Body of pancreas (tissue), 4 donors: ENCODE measurements at regions not wholly inside any gene's neighbourhood (a gene's known extent, or its start where the extent isn't known, plus 50 kb on each side); places are given as distances from the start of the nearest gene placed in this dataset.

Experiments
- ATAC-seq: fragments of 150-250 bp; one replicate; pipeline ENCODE4 v1.9.1; 2016
- DNase-seq, 4 donors: peaks; one replicate each; pipeline ENCODE4 v3.0.0-alpha.2; 2019
- H3K27ac ChIP-seq, 4 donors: fragments of 200-600 bp; sonication (generic); 1 replicate in 3 of 4; 2 replicates in 1 of 4; pipeline versions ENCODE4 v1.5.1 to v1.6.1; 2016 to 2019; ENCODE audit warnings: mild to moderate bottlenecking in 1 of 4, mixed read lengths in 1 of 4, moderate library complexity in 1 of 4
- H3K27me3 ChIP-seq, 2 donors: fragments of 200-600 bp; sonication (generic); one replicate each; pipeline ENCODE4 v1.6.0; 2016; ENCODE audit warnings: mild to moderate bottlenecking in 1 of 2
- H3K36me3 ChIP-seq, 2 donors: fragments of 200-600 bp; sonication (generic); replicated peaks in 1 of 2; 2 replicates each; pipeline ENCODE4 v1.5.1; 2016; ENCODE audit warnings: low read depth in 2 of 2; ENCODE audit not compliant: insufficient read depth in 1 of 2
- H3K4me1 ChIP-seq: fragments of 200-600 bp; sonication (generic); one replicate; pipeline ENCODE4 v1.6.0; 2016
- H3K4me3 ChIP-seq, 2 donors: fragments of 200-600 bp; sonication (generic); 1 replicate in 1 of 2; 2 replicates in 1 of 2; pipeline ENCODE4 v1.5.1; 2016 to 2019
- H3K9me3 ChIP-seq, 3 donors: fragments of 200-600 bp; sonication (generic); 1 replicate in 2 of 3; 2 replicates in 1 of 3; pipeline ENCODE4 v1.5.1; 2016
- CTCF ChIP-seq, 7 experiments: fragments of 450-650 bp in 4 of 7; fragments of 200-600 bp in 3 of 7; sonication (generic) in 3 of 7; IDR thresholded peaks; one replicate each; pipeline ENCODE4 v1.5.1; 2016 to 2019; ENCODE audit warnings: antibody characterized with exemption in 7 of 7
- POLR2A ChIP-seq, 3 donors: fragments of 450-650 bp; IDR thresholded peaks; one replicate each; pipeline ENCODE4 v1.6.1; 2016; ENCODE audit warnings: antibody characterized with exemption in 3 of 3, mild to moderate bottlenecking in 2 of 3
- WGBS, 2 donors: methylation state at CpG; one replicate each; pipeline ENCODE4 v1.1.5; 2017; 5-methylcytosine and 5-hydroxymethylcytosine counted together
- intact Hi-C: fragments of 100-400 bp; cut with DNase I; formaldehyde crosslinking; loops from one replicate; pipeline ENCODE4 v1.15.1; 2023

GRCh38 chr11:113549611-113550578, 74.7 kb upstream of the DRD2 start:
- intact Hi-C loops, result no loop called here
- H3K4me3 ChIP-seq, result no peak overlapping the region
- WGBS, 2 donors, result 41 to 51% methylated on average over 6 of the region's 6 CpGs
- ATAC-seq, result no peak
- no peaks in the 10 kb centered on the region for H3K4me1 ChIP-seq
- no peak for DNase-seq
- H3K27ac ChIP-seq, result no peak overlapping the region
- no peaks in the 10 kb centered on the region for H3K36me3 ChIP-seq
- no peaks in the 10 kb centered on the region for H3K9me3 ChIP-seq
- TF ChIP-seq CTCF (IDR thresholded peaks at IDR 0.05), result no peak
- TF ChIP-seq POLR2A (IDR thresholded peaks at IDR 0.05), result no peak
- H3K27me3 ChIP-seq, result no peaks in the 10 kb centered on the region

GRCh38 chr11:113549061-113549460, 73.9 kb upstream of the DRD2 start:
- Histone ChIP-seq H3K36me3 (no peaks in the 10 kb centered on the region), H3K27ac (no peak overlapping the region), H3K4me1 (no peaks in the 10 kb centered on the region), H3K4me3 (no peak overlapping the region), H3K9me3 (no peaks in the 10 kb centered on the region), H3K27me3 (no peaks in the 10 kb centered on the region)
- DNase-seq, result no peak
- no peak for ATAC-seq
- intact Hi-C loops, result no loop called here
- TF ChIP-seq CTCF (IDR thresholded peaks at IDR 0.05) (no peak), POLR2A (IDR thresholded peaks at IDR 0.05) (no peak)
- 63 to 71% methylated on average over 3 of the region's 3 CpGs for WGBS, 2 donors

GRCh38 chr11:113547739-113548138, 72.5 kb upstream of the DRD2 start:
- Histone ChIP-seq H3K4me1 (no peaks in the 10 kb centered on the region), H3K9me3 (no peaks in the 10 kb centered on the region), H3K4me3 (no peak overlapping the region), H3K27me3 (no peaks in the 10 kb centered on the region), H3K27ac (no peak overlapping the region), H3K36me3 (no peaks in the 10 kb centered on the region)
- WGBS, 2 donors, result 42 to 48% methylated on average over 4 of the region's 4 CpGs
- DNase-seq (no peak), ATAC-seq (no peak)
- TF ChIP-seq POLR2A (IDR thresholded peaks at IDR 0.05) (no peak), CTCF (IDR thresholded peaks at IDR 0.05) (no peak)
- intact Hi-C loops, result no loop called here

GRCh38 chr11:113546757-113547507, 71.7 kb upstream of the DRD2 start:
- H3K27me3 ChIP-seq, result no peaks in the 10 kb centered on the region
- no peaks in the 10 kb centered on the region for H3K4me1 ChIP-seq
- H3K4me3 ChIP-seq, result no peak overlapping the region
- intact Hi-C loops, result no loop called here
- 47 to 69% methylated on average over 5 of the region's 5 CpGs for WGBS, 2 donors
- no peak for TF ChIP-seq CTCF (IDR thresholded peaks at IDR 0.05)
- no peak for TF ChIP-seq POLR2A (IDR thresholded peaks at IDR 0.05)
- ATAC-seq, result no peak
- no peak for DNase-seq
- no peaks in the 10 kb centered on the region for H3K9me3 ChIP-seq
- no peaks in the 10 kb centered on the region for H3K36me3 ChIP-seq
- H3K27ac ChIP-seq, result no peak overlapping the region
